GM19438 (cell line): ENCODE measurements at regions not wholly inside any gene's neighbourhood (a gene's known extent, or its start where the extent isn't known, plus 50 kb on each side); places are given as distances from the start of the nearest gene placed in this dataset.
A peak's percentile ranks its signal among the peaks of the same experiment; 100 is the strongest.
"Not testable (repeated sequence)": the region's sequence is repeated elsewhere in the genome, so short reads cannot be mapped to it uniquely, and the experiment has no call there.

Experiments used
- ATAC-seq: cut with Tn5 transposase; IDR thresholded peaks from one replicate; pipeline ENCODE4 v1.9.1; 2021; ENCODE audit warnings: low read depth; ENCODE audit not compliant: unreplicated experiment

DNA sequence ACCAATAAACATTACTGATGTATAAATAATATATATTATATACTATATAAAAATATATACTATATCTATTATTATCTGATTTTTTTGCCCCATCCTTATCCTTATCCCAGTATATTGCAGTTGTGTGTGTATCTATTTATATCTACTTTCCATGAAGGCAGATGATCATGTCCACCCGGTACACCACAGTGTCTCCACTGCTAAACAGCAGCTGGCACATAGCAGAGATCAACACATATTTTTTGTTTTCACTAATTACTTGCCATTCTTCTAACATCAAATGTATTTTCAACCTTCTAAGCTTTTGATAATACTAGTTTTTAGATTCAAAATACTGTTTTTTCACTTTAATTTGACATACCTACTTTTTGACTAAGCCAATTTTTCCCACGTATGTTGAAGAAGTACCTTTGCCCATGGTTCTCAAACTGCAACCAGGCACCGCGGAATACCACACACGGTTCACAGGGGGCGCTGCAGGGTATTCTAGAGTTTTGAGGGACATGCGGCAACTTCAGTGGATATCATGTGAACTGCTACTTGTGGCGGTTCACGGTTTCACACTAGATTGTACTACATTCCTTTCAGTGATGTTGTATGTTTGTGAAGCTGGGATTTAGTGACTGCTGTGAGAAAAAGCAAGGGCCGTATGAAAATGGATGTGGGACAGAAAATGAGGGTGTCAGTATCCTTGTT lies 182.5 kb upstream of the NPY2R start:
- peak; percentile 83 for ATAC-seq

DNA sequence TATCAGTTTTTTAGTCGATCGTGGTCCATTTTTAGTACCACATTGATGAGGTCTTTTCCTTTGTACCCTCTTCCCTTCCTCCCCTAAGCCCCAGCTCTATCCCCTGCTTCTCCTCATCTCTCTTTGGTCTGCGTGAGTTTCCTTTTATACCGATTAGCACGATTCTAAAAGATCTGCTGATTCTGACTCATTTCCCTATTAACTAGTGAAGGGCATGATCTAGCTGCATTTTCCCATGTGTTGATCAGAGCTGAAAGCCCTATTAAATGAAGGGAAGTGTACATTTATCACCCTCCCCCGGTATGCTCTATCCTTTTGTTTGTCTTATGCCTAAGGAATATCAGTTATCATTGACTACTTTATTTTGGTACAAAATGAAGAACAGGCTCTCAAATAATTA lies 181.7 kb upstream of the NPY2R start:
- ATAC-seq, result no peak

DNA sequence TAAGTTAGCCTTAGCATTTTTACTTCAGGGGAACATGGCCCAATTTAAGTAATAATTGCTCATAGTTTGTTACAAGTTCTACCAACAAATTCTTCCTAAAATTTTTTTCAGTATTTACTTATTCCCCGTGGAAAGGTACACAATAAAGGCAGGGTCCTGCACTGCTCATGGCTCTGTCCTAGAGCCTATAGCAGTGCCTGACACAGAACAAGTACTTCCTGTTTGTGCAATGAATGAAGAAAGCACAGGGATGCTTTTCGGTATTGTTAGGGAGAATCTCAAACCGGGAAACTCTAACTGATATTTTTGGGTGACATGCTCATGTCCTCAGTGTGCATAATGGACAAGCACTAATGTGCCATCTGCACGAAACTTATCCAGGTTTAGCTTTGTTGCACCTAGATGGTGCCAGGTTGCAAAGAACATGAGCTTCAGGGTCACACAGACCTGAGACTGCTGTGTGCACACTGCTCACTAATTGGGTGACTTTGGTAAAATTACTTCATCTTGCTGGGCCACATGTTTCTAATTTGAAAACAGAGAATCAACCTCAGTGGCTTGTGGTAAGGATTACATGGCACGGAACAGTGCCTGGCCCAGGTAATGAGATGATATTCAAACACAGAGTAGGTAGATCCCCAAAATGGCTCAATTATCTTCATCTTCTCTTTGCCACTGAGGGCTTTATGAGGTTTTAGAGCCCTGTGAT lies 175.8 kb upstream of the NPY2R start:
- peak; percentile 69 for ATAC-seq

DNA sequence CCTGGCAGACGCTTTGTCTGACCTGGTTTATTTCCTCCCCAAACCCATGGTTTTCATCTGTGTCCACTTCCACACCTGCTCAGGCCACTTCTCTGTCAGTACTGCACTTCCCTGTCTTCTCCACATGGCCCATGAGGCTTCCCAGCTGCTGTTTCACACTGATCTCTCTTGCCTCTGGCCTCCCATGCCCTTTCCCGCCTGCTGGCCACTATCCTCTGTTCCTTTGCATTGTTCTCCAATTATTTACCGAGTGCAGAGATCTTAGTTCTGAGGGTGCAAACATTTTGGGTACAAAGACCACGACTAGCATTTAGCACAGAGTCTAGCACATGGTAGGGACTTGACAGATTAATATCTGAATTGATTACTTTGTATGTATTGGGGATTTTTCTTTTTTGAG lies 174.8 kb upstream of the NPY2R start:
- no peak for ATAC-seq

DNA sequence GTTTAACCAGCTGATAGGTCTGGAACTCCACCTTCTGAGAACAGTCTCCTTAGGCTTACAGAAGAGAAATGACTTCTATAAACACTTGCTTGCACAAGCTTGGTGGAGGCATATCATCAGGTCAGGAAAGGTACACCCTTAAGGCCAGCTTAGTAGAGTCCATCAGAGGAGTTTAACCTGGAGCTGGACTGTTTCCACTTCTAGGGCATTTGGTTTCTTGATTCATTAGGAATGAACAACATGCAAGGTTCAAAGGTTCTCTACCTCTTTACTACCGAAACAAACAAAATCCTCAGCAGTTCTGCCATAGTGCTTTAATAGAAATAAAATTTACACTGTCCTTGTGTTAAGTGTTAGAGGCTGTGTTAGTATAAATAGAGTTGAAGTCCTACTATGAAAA lies 171.4 kb upstream of the NPY2R start:
- no peak for ATAC-seq

DNA sequence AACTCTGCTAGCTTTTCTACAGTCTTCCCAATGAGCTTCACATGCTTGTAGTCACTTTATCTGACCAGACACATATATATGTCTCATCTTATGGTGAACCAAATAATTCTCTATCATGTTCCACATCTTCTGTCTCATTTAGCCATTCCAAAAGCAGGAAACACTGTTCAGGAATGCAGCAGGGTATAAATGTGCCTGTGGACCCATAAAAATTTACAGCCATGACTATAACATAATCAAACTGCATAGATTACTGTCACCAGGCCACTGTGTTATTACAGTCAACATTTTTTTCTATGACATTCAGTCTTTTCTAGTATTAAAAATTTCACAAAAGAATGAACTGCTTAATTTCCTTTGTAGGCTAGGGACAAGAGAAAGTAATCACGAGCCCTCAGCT lies 170.0 kb upstream of the NPY2R start:
- ATAC-seq, result no peak

DNA sequence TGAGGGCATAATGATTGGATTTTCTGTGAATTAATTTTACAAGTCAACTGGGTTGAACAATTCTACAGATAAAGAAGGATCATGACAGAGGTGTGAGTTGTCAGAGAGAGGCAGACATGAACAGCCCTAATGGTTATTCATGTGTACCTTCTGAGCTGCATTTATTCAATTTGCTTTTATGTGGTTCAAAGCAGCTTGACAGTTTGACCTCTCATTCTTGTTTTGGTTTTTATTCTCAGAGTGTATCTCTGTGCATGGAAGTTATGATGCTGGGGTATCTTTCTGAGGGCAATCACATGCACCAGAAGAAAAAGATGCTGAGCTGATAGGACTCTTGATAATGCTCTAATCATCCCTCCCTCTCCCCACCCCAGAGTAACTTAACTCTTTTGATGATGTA lies 169.3 kb upstream of the NPY2R start:
- no peak for ATAC-seq

DNA sequence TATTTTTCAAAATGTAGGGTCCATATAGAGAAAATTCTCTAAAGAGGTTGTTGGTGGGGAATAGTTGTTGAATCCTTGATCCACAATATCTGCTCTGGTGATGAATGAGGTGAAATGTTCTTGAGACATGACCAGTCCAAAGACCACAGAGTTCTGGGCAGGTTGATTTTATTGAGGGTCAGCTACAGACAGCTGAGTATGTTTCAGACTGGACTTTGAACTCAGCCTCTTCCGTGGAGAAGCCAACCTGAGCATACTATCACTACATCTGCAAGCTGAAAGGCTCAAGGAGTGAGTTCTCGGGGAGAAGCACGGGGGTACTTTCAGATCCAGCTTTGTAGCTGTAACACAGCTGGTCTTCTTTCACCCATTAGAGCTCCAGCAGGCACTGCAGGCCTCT lies 168.4 kb upstream of the NPY2R start:
- no peak for ATAC-seq

DNA sequence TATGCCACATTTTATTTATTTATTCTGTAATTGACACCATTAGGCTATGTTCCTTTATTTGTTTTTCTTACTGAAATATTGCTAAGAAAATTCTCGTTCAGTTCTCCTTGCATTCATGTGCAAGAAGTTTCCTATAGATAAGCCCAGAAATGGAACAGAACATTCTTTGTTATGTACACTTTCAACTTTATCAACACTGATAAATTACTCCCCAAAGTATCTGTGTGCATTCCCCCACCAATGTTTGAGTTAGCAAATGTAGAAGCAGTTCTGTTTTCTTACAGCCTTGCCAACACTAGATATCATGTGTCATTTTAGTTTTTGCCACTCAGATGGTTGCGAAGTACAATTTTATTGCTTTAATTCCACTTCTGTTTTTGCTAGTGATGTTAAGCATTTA lies 166.4 kb upstream of the NPY2R start:
- ATAC-seq, result no peak

DNA sequence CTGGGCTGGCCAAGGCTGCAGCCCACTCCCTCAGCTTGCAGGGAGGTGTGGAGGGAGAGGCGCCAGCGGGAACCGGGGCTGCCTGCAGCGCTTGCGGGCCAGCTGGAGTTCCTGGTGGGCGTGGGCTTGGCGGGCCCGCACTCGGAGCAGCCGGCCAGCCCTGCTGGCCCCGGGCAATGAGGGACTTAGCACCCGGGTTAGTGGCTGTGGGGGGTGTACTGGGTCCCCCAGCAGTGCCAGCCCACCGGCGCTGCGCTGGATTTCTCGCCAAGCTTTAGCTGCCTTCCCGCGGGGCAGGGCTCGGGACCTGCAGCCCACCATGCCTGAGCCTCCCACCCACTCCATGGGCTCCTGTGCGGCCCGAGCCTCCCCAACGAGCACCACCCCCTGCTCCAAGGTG lies 164.2 kb upstream of the NPY2R start:
- not testable (repeated sequence) for ATAC-seq

DNA sequence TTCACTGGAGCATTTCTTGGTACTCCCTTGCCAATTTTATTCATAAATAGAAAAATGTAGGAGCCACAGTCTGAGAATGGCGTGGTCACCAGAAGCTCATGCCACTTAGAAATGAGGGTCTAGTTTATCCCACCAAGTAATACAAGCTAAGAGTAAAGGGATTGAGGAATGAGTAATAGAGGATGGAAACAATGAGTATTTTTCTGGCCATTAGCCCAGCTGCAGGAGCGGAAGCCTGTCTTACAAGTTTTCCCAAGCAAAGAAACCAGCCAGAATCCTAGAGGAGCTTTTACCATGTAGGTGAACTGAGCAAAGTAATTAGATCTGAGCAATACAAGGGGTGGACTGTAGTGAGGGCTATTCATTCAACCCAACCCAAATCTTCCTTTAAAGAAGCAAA lies 160.7 kb upstream of the NPY2R start:
- ATAC-seq, result no peak

DNA sequence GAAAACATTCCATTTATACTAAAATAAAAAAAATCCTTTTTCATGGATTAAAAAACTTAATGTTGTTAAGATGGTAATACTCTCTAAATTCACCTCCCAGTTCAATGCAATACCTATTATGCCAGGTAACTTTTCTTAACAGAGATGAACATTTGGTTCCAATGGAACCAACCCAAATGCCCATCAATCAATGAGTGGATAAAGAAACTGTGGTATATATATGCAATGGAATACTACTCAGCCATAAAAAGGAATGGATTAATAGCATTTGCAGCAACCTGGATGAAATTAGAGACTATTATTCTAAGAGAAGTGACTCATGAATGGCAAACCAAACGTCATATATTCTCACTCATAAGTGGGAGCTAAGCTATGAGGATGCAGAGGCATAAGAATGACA lies 154.4 kb upstream of the NPY2R start:
- not testable (repeated sequence) for ATAC-seq

DNA sequence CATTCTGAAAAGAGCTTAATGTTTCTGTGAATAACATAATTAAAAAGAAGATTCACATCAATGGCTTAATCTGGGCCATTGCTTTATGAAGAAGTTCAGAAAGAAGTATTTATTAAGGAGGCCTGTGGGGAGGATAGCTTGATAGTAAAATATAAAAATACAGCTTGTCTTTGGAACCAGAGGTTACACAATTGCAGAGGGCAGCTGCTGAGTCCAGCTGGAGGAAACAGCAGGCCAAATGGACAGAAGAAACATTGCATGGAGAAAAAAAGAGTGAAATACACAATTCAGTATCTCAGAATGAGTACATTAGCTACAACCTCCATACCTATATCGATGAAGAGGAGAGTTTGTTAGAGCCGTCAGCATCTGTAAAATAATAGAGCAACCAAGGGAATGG lies 148.0 kb upstream of the NPY2R start:
- ATAC-seq, result no peak

DNA sequence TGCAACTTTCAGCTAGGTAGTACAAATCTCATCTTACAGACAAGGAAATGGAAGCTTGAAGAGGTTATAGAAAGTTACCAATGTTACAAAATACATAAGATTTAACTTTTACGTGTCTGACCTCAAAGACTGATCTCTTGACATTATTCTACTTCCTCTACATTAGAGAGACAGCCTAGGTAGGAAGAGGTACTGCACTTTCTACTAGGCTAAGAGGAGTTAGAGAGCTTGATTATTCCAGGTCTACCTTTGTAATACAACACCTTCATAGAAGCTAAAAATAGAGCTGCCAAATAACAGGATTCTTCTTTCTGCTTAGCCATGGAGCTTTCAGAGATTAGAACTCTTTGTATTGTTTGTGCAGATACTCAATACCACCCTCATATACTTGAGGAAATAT lies 147.6 kb upstream of the NPY2R start:
- no peak for ATAC-seq

DNA sequence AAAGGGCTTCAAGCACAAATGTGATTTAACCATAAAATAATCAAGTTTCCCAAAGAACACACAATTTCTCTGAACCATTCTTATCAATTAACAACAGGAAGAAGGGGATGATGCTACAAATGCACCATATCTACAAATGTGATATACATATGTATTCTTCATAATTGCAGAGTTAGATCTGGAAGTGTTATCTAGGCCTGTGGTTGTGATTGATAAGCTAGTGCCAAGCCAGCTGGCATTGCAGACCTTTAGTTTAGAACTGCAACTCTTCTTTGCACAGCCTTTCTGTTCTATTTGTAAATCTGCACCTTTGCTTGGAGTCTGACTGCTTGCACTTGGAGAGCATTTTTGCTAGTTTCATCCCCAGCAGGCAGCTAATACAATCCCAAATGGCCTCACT lies 145.5 kb upstream of the NPY2R start:
- no peak for ATAC-seq

DNA sequence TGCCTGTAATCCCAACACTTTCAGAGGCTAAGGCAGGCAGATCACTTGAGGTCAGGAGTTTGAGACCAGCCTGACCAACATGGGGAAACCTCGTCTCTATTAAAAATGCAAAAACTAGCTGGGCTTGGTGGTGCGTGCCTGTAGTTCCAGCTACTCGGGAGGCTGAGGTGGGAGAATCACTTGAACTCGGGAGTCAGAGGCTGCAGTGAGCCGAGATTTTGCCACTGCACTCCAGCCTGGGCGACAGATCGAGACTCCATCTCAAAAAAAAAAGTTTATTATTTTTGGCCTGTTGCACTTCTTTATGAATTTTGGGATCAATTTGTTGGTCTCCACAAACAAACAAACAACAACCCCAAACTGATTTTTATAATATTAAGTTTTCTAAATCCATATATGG lies 143.5 kb upstream of the NPY2R start:
- ATAC-seq, result not testable (repeated sequence)

DNA sequence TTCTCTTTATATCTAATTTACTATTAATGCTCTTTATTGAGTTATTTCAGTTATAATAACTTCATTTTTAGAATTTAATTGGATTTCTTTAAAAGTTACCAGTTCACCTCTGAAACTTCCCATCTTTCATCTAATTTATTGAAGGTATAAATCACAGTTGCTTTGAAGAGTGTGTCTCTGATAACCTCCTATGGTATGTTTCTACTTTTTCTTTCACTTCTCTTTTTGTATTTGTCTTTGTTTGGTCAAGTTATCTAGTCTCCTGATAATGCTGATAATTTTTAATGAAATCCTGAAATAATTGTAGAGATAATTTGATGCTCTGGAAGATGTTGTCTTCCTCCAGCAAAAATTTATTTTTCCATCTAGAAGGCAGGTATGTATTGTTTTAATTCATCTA lies 141.6 kb upstream of the NPY2R start:
- ATAC-seq, result no peak

DNA sequence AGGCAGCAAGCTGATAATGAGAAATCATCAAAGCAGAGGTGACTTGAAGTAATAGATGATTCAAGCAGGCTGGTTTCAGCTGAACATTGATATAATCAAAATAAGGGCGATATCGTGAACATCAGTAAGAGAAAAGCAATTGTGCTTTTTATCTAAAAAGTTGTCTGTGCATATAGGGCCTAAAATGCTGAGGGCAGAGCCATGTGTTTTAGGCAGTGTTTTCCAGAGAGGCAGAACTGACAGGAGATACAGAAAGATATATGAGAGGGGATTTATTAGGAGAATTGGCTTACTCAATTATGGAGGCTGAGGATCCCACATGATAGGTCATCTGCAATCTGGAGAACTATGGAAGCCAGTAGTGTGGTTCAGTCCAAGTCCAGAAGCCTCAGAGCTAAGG lies 136.5 kb upstream of the NPY2R start:
- ATAC-seq, result no peak

DNA sequence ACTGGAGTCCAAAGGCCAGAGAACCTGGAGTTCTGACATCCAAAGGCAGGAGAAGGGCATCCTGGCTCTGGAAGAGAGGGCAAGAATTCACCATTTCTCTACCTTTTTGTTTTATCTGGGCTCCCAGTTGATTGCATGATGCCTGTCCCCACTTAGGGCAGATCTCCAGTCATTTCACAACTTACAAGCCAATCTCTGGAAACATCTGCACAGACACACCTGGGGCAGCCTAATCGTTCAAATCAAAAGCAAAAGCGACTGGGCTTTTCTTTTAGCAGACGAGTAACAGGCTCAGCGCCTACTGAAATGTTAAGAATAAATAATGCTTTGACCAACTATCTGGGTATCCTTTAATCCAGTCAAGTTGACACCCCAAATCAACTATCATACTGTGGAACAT lies 136.0 kb upstream of the NPY2R start:
- ATAC-seq, result no peak

DNA sequence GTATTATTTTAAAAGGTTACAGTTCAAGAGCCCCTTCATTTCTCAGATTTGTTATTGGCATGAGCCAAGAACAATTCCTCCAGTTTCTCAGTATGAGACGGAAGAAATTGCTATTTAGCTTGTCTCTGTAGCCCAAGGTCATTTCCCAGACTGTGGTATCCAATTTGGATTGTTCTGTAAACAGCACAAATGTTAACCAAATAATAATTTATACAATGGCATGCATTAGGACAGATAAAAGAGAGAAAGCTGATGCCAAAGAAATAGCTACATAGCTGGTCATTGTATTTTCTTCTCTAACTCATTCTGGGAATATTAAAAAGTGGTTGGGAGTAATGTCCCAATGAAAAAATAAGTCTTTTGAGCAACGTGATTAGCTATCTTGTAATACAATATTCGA lies 134.6 kb upstream of the NPY2R start:
- no peak for ATAC-seq

DNA sequence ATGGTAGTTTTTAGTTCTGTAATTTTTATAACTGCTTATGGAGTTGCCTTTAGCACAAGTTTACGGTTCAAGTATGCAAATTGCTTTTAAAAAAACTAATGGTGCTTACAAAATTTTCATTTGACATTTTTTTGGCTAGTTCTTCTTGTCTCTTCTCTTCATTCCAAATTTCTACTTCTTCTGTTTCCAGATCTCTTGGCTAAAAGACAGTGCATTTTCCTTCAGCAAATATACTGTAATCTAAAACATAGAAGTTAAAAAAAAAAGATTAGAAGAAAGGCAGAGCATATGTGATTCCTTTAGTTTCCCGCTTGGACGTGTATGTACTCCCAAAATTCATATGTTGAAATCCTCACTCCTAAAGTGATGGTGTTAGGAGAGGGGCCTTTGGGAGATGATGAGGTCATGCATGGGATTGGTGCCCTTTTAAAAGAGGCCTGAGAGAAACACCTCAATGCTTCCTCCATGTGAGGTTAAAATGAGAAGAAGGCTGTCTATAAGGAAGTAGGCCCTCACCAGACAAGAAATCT lies 132.1 kb upstream of the NPY2R start:
- no peak for ATAC-seq
